ENCODE measurements at regions not wholly inside any gene's neighbourhood (a gene's known extent, or its start where the extent isn't known, plus 50 kb on each side); places are given as distances from the start of the nearest gene placed in this dataset.

DNA sequence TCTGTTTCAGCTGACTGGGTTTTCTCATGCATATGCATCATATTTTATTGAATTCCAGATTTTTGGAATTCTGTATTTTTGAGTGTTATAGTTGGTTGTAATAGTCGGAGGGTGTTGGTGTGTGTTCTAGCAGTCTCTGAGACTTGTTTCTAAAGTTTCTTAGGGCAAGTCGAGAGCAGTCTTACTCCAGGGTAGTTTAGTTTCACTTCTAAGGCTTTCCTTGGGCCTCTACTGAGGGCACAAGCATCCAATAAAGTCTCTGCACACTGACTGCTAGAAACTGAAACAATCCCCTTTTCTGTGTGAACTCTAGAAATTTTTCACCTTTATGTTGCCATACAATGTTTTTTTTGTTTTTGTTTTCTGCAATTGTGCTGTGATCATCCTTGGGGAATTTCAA, 663.7 kb upstream of the LRATD1 start:
- no peaks in the 10 kb centered on the region for H3K36me3 ChIP-seq (ENCODE audit: control insufficient read depth in 2 of 2, insufficient read depth in 1 of 2, low read length in 2 of 2)
- no peaks in the 10 kb centered on the region for H3K9me3 ChIP-seq (ENCODE audit: control insufficient read depth, insufficient read depth, low read depth, low read length)
- H3K4me1 ChIP-seq (ENCODE audit: control insufficient read depth, insufficient read depth, low read length), result no peaks in the 10 kb centered on the region
- ChIA-PET POLR2A (no interaction called here), CTCF (no interaction called here)
- H3K4me3 ChIP-seq (ENCODE audit: low read depth, low read length), result no peak overlapping the region
- H3K27ac ChIP-seq (ENCODE audit: extremely low read depth, low read depth, low read length), result no peak overlapping the region
- TF ChIP-seq ZNF132 (tag by site-specific recombination; IDR thresholded peaks at IDR 0.05; ENCODE audit: borderline replicate concordance), result no peak
- TF ChIP-seq, protein P1, sequence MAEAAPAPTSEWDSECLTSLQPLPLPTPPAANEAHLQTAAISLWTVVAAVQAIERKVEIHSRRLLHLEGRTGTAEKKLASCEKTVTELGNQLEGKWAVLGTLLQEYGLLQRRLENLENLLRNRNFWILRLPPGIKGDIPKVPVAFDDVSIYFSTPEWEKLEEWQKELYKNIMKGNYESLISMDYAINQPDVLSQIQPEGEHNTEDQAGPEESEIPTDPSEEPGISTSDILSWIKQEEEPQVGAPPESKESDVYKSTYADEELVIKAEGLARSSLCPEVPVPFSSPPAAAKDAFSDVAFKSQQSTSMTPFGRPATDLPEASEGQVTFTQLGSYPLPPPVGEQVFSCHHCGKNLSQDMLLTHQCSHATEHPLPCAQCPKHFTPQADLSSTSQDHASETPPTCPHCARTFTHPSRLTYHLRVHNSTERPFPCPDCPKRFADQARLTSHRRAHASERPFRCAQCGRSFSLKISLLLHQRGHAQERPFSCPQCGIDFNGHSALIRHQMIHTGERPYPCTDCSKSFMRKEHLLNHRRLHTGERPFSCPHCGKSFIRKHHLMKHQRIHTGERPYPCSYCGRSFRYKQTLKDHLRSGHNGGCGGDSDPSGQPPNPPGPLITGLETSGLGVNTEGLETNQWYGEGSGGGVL (tag by site-specific recombination; IDR thresholded peaks at IDR 0.05), result no peak
- TF ChIP-seq HOXD13 (CRISPR knock-in tag; IDR thresholded peaks at IDR 0.05; ENCODE audit: borderline replicate concordance), result no peak
- TF ChIP-seq ZNF449 (tag by site-specific recombination; IDR thresholded peaks at IDR 0.05), result no peak
- no peak for TF ChIP-seq ZBTB21 (tag by site-specific recombination; IDR thresholded peaks at IDR 0.05)
- TF ChIP-seq ZNF121 (tag by site-specific recombination; IDR thresholded peaks at IDR 0.05), result no peak
- TF ChIP-seq IKZF3 (tag by site-specific recombination; IDR thresholded peaks at IDR 0.05), result no peak
- no peak for TF ChIP-seq INSM2 (tag by site-specific recombination; IDR thresholded peaks at IDR 0.05)
- no peak for TF ChIP-seq ZBTB7A (tag by site-specific recombination; IDR thresholded peaks at IDR 0.05; ENCODE audit: low read depth)
- TF ChIP-seq KLF7 (tag by site-specific recombination; IDR thresholded peaks at IDR 0.05; ENCODE audit: borderline replicate concordance), result no peak

DNA sequence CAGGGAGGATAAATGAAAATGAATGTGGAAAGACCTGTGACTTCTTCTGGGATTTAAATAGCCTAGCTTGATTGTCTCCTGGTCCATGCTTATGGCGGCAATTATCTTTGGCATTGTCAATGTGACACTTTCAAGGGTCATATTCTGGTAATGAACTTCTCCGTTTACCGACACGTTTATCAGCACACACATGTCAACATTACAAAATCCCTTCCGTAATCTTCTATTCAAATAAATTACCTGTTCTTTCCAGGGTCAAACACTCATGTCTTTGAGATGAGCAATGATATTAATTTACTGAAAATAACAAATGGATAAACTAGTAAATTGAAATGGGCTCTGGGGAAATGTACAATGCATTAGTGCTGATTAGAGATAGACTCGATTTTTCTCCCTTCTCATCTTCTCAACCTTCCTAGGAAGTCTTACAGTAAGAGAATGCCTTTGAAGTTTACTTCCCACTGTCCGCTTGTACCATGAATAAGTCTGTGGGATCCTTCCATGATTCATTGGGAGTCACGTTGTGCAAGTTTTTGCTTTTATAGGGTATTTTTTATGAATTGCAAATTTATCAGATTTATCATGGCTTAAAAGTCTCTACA, 646.3 kb upstream of the LRATD1 start:
- CTCF ChIA-PET, result no interaction called here
- Histone ChIP-seq H3K9me3 (ENCODE audit: control insufficient read depth, insufficient read depth, low read depth, low read length) (no peaks in the 10 kb centered on the region), H3K4me3 (ENCODE audit: low read depth, low read length) (no peak overlapping the region), H3K27ac (ENCODE audit: extremely low read depth, low read depth, low read length) (no peak overlapping the region), H3K4me1 (ENCODE audit: control insufficient read depth, insufficient read depth, low read length) (no peaks in the 10 kb centered on the region), H3K36me3 (ENCODE audit: control insufficient read depth in 2 of 2, insufficient read depth in 1 of 2, low read length in 2 of 2) (no peaks in the 10 kb centered on the region)
- POLR2A ChIA-PET, result no interaction called here
- TF ChIP-seq CTCF (tag by site-specific recombination; IDR thresholded peaks at IDR 0.05) (no peak), ZNF747 (tag by site-specific recombination; IDR thresholded peaks at IDR 0.05) (no peak), ZXDB (tag by site-specific recombination; IDR thresholded peaks at IDR 0.05) (no peak), ZNF777 (tag by site-specific recombination; IDR thresholded peaks at IDR 0.05; ENCODE audit: borderline replicate concordance) (no peak), ZNF274 (IDR thresholded peaks at IDR 0.05; ENCODE audit: low read length) (no peak), ZNF274 (tag by site-specific recombination; IDR thresholded peaks at IDR 0.05; ENCODE audit: borderline replicate concordance) (no peak), ZNF114 (tag by site-specific recombination; IDR thresholded peaks at IDR 0.05) (no peak), ZNF133 (tag by site-specific recombination; IDR thresholded peaks at IDR 0.05) (no peak), KLF10 (tag by site-specific recombination; IDR thresholded peaks at IDR 0.05) (no peak), ZNF521 (tag by site-specific recombination; IDR thresholded peaks at IDR 0.05) (no peak), RBAK (tag by site-specific recombination; IDR thresholded peaks at IDR 0.05) (no peak), ZBTB48 (tag by site-specific recombination; IDR thresholded peaks at IDR 0.05) (no peak), ZNF335 (tag by site-specific recombination; conservative IDR thresholded peaks at IDR 0.05) (no peak), ZNF138 (tag by site-specific recombination; IDR thresholded peaks at IDR 0.05; ENCODE audit: borderline replicate concordance) (no peak), ZNF596 (tag by site-specific recombination; IDR thresholded peaks at IDR 0.05) (no peak)
- TF ChIP-seq, protein P2, sequence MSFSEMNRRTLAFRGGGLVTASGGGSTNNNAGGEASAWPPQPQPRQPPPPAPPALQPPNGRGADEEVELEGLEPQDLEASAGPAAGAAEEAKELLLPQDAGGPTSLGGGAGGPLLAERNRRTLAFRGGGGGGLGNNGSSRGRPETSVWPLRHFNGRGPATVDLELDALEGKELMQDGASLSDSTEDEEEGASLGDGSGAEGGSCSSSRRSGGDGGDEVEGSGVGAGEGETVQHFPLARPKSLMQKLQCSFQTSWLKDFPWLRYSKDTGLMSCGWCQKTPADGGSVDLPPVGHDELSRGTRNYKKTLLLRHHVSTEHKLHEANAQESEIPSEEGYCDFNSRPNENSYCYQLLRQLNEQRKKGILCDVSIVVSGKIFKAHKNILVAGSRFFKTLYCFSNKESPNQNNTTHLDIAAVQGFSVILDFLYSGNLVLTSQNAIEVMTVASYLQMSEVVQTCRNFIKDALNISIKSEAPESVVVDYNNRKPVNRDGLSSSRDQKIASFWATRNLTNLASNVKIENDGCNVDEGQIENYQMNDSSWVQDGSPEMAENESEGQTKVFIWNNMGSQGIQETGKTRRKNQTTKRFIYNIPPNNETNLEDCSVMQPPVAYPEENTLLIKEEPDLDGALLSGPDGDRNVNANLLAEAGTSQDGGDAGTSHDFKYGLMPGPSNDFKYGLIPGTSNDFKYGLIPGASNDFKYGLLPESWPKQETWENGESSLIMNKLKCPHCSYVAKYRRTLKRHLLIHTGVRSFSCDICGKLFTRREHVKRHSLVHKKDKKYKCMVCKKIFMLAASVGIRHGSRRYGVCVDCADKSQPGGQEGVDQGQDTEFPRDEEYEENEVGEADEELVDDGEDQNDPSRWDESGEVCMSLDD (tag by site-specific recombination; IDR thresholded peaks at IDR 0.05), result no peak
